ENCODE measurements at regions not wholly inside any gene's neighbourhood (a gene's known extent, or its start where the extent isn't known, plus 50 kb on each side); places are given as distances from the start of the nearest gene placed in this dataset.
A peak's percentile ranks its signal among the peaks of the same experiment; 100 is the strongest.

GRCh38 chr7:46707973-46708372 lies 786.9 kb upstream of the IGFBP3 start:
- H3K79me2 ChIP-seq (ENCODE audit: insufficient read depth, low read length): no peaks in the 10 kb centered on the region
- DNase-seq (ENCODE audit: insufficient read length, low spot score, missing footprints): no peak
- H3K4me2 ChIP-seq (ENCODE audit: insufficient read depth, low read length): no peak overlapping the region
- H3K27me3 ChIP-seq (ENCODE audit: insufficient read depth, low read length): no peaks in the 10 kb centered on the region
- peak overlapping the region; percentile 34 for H2AFZ ChIP-seq (ENCODE audit: low read length)
- H3K4me3 ChIP-seq (ENCODE audit: insufficient read depth, low read length): no peak overlapping the region
- H3K9me3 ChIP-seq (ENCODE audit: low read depth, low read length): no peaks in the 10 kb centered on the region
- no peaks in the 10 kb centered on the region for H4K20me1 ChIP-seq (ENCODE audit: insufficient read depth, low read length)
- peaks cover 12% of the 10 kb centered on the region for H3K4me1 ChIP-seq (ENCODE audit: insufficient read depth, low read length)
- no peak for TF ChIP-seq CTCF (IDR thresholded peaks at IDR 0.05; ENCODE audit: extremely low read depth, low read depth, low read length)
- H3K27ac ChIP-seq (ENCODE audit: low read depth, low read length): no peak overlapping the region
- H3K36me3 ChIP-seq (ENCODE audit: insufficient read depth, low read length): no peaks in the 10 kb centered on the region

DNA sequence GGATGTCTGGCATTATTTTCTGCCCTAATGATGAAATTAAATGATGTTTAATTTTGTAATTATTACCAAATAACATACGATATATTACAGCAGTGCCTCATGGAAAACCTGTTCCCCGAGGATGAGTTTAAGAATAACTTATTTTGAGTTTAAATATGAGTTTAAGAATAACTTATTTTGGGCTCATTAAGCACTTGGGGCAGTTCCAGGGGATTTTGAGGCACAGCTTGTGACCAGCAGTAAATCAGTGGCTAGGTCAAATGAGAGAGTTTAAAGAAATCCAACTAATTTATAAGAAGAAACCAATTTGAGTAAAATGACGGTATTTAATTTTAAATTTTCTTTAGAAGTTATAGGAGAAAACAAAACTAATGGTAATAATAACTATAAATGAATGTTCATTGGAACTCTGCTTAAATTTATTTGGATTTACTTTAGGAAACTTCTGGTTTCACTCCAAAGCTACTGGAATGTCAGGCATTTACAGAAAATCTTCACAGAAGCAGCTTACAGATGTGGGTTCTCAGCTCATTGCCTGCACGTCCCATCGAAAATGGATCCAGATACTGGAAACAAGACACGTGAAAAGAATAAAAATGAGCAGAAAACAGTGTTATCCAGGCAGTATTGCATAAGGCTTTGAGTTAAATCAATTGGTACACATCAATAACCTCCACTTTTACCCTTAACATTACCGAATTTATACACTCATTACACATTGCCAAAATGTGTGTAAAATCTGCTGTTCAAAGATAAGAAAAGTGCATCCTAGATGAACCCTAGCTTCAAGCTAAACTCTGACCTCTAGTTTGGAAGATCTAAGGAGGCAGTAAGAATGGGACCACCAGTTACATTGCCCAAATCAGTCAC lies 784.5 kb upstream of the IGFBP3 start:
- H3K4me2 ChIP-seq (ENCODE audit: insufficient read depth, low read length): peak overlapping the region; percentile 1
- H3K79me2 ChIP-seq (ENCODE audit: insufficient read depth, low read length): no peaks in the 10 kb centered on the region
- DNase-seq (ENCODE audit: insufficient read length, low spot score, missing footprints): peak; percentile 41
- peaks cover 10% of the 10 kb centered on the region for H3K4me1 ChIP-seq (ENCODE audit: insufficient read depth, low read length)
- no peaks in the 10 kb centered on the region for H3K9me3 ChIP-seq (ENCODE audit: low read depth, low read length)
- no peak for TF ChIP-seq CTCF (IDR thresholded peaks at IDR 0.05; ENCODE audit: extremely low read depth, low read depth, low read length)
- no peaks in the 10 kb centered on the region for H3K27me3 ChIP-seq (ENCODE audit: insufficient read depth, low read length)
- no peaks in the 10 kb centered on the region for H4K20me1 ChIP-seq (ENCODE audit: insufficient read depth, low read length)
- peak overlapping the region; percentile 7 for H2AFZ ChIP-seq (ENCODE audit: low read length)
- no peaks in the 10 kb centered on the region for H3K36me3 ChIP-seq (ENCODE audit: insufficient read depth, low read length)
- no peak overlapping the region for H3K27ac ChIP-seq (ENCODE audit: low read depth, low read length)
- H3K4me3 ChIP-seq (ENCODE audit: insufficient read depth, low read length): no peak overlapping the region

GRCh38 chr7:46696741-46697140 lies 775.7 kb upstream of the IGFBP3 start:
- H3K4me3 ChIP-seq (ENCODE audit: insufficient read depth, low read length): no peak overlapping the region
- no peaks in the 10 kb centered on the region for H3K9me3 ChIP-seq (ENCODE audit: low read depth, low read length)
- no peaks in the 10 kb centered on the region for H3K27me3 ChIP-seq (ENCODE audit: insufficient read depth, low read length)
- no peak overlapping the region for H3K27ac ChIP-seq (ENCODE audit: low read depth, low read length)
- H3K4me2 ChIP-seq (ENCODE audit: insufficient read depth, low read length): no peak overlapping the region
- no peak for DNase-seq (ENCODE audit: insufficient read length, low spot score, missing footprints)
- H3K79me2 ChIP-seq (ENCODE audit: insufficient read depth, low read length): no peaks in the 10 kb centered on the region
- no peak overlapping the region for H2AFZ ChIP-seq (ENCODE audit: low read length)
- H4K20me1 ChIP-seq (ENCODE audit: insufficient read depth, low read length): no peaks in the 10 kb centered on the region
- no peaks in the 10 kb centered on the region for H3K36me3 ChIP-seq (ENCODE audit: insufficient read depth, low read length)
- no peak for TF ChIP-seq CTCF (IDR thresholded peaks at IDR 0.05; ENCODE audit: extremely low read depth, low read depth, low read length)
- no peaks in the 10 kb centered on the region for H3K4me1 ChIP-seq (ENCODE audit: insufficient read depth, low read length)

DNA sequence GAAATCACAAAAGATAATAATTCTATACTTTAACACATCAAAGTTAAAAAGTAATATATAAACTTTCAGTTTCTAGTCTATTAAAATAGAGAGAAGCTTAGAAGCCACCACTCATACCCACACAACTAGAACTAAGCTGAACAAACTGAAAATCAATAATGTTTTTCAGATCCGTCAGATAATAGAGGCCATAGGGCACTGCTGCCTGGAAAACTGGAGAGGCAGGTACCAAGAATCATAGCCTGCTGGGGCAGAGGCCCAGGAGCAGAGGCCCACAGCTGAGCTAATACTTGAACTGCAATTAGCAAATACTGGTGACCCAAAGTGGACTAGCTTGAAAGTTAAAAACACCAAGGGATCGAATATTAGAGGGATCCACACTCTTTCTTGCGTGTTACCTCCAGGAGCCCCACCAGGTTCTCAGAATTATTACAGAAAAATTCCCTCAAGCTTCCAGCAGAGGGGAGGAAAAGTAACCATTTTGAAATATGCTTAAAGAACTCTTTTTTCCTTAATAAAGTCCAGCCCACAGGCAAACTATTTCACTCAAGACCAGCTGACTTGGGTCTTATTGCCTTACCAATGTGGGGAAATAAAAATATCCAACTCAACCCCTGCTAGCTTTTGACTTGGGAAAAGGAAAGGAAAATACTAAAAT lies 774.1 kb upstream of the IGFBP3 start:
- Histone ChIP-seq H3K4me2 (ENCODE audit: insufficient read depth, low read length) (no peak overlapping the region), H2AFZ (ENCODE audit: low read length) (peak overlapping the region; percentile 75), H4K20me1 (ENCODE audit: insufficient read depth, low read length) (no peaks in the 10 kb centered on the region), H3K9me3 (ENCODE audit: low read depth, low read length) (no peaks in the 10 kb centered on the region), H3K79me2 (ENCODE audit: insufficient read depth, low read length) (no peaks in the 10 kb centered on the region), H3K4me1 (ENCODE audit: insufficient read depth, low read length) (no peaks in the 10 kb centered on the region), H3K4me3 (ENCODE audit: insufficient read depth, low read length) (no peak overlapping the region), H3K27me3 (ENCODE audit: insufficient read depth, low read length) (no peaks in the 10 kb centered on the region), H3K27ac (ENCODE audit: low read depth, low read length) (no peak overlapping the region), H3K36me3 (ENCODE audit: insufficient read depth, low read length) (no peaks in the 10 kb centered on the region)
- TF ChIP-seq CTCF (IDR thresholded peaks at IDR 0.05; ENCODE audit: extremely low read depth, low read depth, low read length): peak; percentile 28
- DNase-seq (ENCODE audit: insufficient read length, low spot score, missing footprints): no peak

Data from osteoblast (primary cell).